Neural crest cell (in vitro differentiated cells): ENCODE measurements at regions not wholly inside any gene's neighbourhood (a gene's known extent, or its start where the extent isn't known, plus 50 kb on each side); places are given as distances from the start of the nearest gene placed in this dataset.

ENCODE experiments used
- DNase-seq: peaks from one replicate; pipeline ENCODE4 v3.0.0; 2021; ENCODE audit warnings: low read depth, mixed read lengths, low spot score
- H3K27ac Mint-ChIP-seq: one replicate; pipeline ENCODE4 v1.8.0; 2021; ENCODE audit warnings: mild to moderate bottlenecking, mixed read lengths; ENCODE audit not compliant: unreplicated experiment
- H3K27me3 Mint-ChIP-seq: 2 replicates; pipeline ENCODE4 v1.8.0; 2021; ENCODE audit warnings: low read depth, mild to moderate bottlenecking, mixed read lengths
- H3K36me3 Mint-ChIP-seq: 2 replicates; pipeline ENCODE4 v1.8.0; 2021; ENCODE audit warnings: low read depth, mild to moderate bottlenecking, mixed read lengths
- H3K4me1 Mint-ChIP-seq: 2 replicates; pipeline ENCODE4 v1.8.0; 2021; ENCODE audit warnings: mixed read lengths
- H3K4me3 Mint-ChIP-seq: one replicate; pipeline ENCODE4 v1.8.0; 2021; ENCODE audit warnings: mild to moderate bottlenecking, mixed read lengths
- H3K9me3 Mint-ChIP-seq: 2 replicates; pipeline ENCODE4 v1.8.0; 2021; ENCODE audit warnings: mixed read lengths
- TF ChIP-seq, protein P1 (sequence below): fragments of 200-600 bp; sonication (generic); conservative IDR thresholded peaks from 2 replicates; pipeline ENCODE4 v1.5.0; 2021; ENCODE audit warnings: antibody characterized with exemption, mild to moderate bottlenecking

DNA sequence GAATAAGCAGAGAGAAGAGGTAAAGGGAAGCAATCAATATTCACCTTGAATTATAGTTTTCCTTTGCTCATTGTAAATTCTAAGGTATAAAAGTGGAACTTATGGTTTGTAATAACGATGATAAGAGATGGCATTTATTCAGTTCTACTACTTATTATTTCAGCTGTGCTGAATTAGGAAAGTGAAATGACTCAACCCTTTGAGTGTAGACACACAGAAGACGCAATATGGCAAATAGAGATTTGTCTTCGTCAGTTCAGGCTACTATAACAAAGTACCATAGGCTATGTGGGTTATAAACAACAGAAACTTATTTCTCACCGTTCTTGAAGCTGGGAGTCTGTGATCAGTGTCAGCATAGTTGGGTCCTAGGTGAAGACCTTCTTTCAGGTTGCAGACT lies 713.0 kb upstream of the PCDH9 start:
- Mint-ChIP-seq H3K9me3 (no peaks in the 10 kb centered on the region), H3K27me3 (no peaks in the 10 kb centered on the region), H3K4me1 (no peaks in the 10 kb centered on the region), H3K36me3 (no peaks in the 10 kb centered on the region), H3K27ac (no peak overlapping the region), H3K4me3 (no peak overlapping the region)
- TF ChIP-seq, protein P1, sequence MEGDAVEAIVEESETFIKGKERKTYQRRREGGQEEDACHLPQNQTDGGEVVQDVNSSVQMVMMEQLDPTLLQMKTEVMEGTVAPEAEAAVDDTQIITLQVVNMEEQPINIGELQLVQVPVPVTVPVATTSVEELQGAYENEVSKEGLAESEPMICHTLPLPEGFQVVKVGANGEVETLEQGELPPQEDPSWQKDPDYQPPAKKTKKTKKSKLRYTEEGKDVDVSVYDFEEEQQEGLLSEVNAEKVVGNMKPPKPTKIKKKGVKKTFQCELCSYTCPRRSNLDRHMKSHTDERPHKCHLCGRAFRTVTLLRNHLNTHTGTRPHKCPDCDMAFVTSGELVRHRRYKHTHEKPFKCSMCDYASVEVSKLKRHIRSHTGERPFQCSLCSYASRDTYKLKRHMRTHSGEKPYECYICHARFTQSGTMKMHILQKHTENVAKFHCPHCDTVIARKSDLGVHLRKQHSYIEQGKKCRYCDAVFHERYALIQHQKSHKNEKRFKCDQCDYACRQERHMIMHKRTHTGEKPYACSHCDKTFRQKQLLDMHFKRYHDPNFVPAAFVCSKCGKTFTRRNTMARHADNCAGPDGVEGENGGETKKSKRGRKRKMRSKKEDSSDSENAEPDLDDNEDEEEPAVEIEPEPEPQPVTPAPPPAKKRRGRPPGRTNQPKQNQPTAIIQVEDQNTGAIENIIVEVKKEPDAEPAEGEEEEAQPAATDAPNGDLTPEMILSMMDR = no peak
- no peak for DNase-seq

DNA sequence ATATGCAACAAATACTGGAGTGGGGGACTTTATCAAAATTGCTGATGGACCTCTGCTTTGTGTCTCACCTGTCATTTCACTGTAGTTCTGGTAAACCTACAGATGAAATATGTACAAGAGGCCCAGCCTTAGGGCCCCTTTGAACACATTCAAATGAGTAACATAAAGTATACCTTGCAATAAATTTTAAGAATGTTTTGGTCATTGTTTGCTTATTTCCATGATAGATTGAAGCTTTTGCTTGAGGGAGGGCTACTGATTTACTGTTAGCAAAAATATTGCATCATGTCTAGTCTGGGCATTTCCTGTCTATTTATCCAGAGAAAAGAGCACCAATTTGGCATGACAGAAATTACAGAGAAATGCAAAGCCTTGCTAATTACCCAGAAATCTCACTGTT lies 705.5 kb upstream of the PCDH9 start:
- Mint-ChIP-seq H3K4me3 (no peak overlapping the region), H3K4me1 (no peaks in the 10 kb centered on the region), H3K27ac (no peak overlapping the region), H3K9me3 (no peaks in the 10 kb centered on the region), H3K36me3 (no peaks in the 10 kb centered on the region), H3K27me3 (no peaks in the 10 kb centered on the region)
- TF ChIP-seq, protein P1 = no peak
- DNase-seq = no peak

DNA sequence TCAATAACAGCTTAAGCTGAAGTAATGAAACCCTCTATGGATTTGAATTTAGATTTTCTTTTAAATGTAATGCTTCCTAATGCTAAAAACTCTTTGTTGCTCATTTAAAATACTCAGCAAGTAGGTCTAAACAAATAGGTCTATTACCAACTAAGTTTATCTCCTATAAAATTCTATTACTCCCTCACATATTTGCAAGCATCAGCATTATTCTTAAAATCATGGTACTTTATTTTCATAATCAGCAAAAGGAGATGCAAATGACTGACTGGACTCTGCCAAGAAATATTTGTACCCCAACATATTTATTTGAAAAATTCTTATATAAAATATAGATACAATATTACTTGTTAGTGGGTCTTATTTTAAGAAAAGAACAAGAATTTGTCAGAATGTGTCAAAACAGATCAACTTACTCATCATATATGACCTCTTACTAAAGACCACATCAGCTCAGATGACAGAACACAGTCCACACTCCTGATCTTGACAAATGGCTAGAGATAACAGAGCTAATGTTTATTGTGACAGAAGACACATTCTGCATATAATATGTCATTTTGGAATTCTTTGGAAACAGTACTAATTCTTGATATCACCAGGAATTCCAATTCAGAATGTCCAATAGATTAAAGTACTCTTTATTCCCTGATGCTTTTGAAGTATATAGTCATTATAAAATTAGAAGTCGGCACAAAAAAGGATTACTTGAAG lies 704.6 kb upstream of the PCDH9 start:
- Mint-ChIP-seq H3K36me3 (no peaks in the 10 kb centered on the region), H3K4me1 (no peaks in the 10 kb centered on the region), H3K27me3 (no peaks in the 10 kb centered on the region), H3K27ac (no peak overlapping the region), H3K9me3 (no peaks in the 10 kb centered on the region), H3K4me3 (no peak overlapping the region)
- no peak for DNase-seq
- TF ChIP-seq, protein P1 = no peak

DNA sequence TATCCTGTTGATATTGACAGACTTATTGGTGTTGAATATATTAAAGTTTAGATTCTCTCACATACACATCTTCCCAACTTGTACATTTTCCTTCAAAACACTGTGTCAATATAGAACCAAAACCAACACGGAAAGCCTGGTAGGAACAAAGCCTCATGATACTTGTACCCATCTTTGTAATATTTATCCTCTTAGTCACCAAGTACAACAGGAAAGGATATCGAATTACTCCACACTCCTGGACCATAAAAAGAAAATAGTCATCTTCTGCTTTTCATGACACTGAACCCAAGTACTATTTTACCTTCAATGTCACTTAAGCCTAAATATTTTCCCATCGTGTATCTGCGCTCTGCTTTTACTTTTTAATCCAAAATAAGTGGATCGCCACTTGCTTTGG lies 702.9 kb upstream of the PCDH9 start:
- no peaks in the 10 kb centered on the region for H3K9me3 Mint-ChIP-seq
- H3K27ac Mint-ChIP-seq = no peak overlapping the region
- H3K36me3 Mint-ChIP-seq = no peaks in the 10 kb centered on the region
- H3K4me1 Mint-ChIP-seq = no peaks in the 10 kb centered on the region
- TF ChIP-seq, protein P1 = no peak
- no peak overlapping the region for H3K4me3 Mint-ChIP-seq
- H3K27me3 Mint-ChIP-seq = no peaks in the 10 kb centered on the region
- no peak for DNase-seq

DNA sequence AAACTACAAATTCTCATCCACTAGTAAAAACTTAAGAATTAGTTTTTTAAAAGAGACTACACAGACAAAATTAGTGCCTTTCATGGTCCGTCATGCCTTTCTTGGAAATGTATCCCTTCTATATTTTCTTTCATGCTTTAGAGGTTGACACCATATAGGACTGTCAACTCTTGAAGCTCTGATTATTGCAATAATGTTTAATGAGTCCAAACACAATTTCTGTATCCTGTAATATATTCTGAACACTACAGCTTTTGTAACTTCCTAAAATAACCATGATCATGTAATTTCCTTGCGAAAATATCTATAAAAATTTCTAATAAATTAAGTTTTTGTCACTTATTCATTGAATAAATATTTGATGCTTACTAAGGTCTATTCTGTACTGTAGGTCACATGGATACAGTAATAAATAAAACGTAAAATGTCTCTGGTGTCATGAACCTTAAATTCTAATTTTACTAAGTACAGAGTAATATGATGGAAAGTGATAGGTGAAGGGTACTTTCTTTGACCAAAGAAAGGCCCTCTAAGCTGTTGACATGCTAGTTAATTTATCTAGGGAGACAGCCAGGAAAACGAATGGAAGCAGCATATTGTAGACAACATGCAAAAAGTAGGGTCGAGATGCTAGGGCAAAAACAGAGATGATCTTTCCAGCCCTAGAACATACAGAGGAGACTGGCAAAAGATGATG lies 687.3 kb upstream of the PCDH9 start:
- Mint-ChIP-seq H3K27ac (no peak overlapping the region), H3K27me3 (no peaks in the 10 kb centered on the region), H3K36me3 (no peaks in the 10 kb centered on the region), H3K4me3 (no peak overlapping the region), H3K9me3 (peaks cover 5% of the 10 kb centered on the region), H3K4me1 (no peaks in the 10 kb centered on the region)
- no peak for DNase-seq
- TF ChIP-seq, protein P1 = no peak
